SK-N-SH treated with all-trans-retinoic acid at 6 μM for 48 hours (cell line): ENCODE measurements at regions not wholly inside any gene's neighbourhood (a gene's known extent, or its start where the extent isn't known, plus 50 kb on each side); places are given as distances from the start of the nearest gene placed in this dataset.

ENCODE experiments used
- ATAC-seq: fragments of 200-7000 bp; cut with Tn5 transposase; 3 replicates; pipeline ENCODE4 v1.9.1; 2020; ENCODE audit warnings: mild to moderate bottlenecking, moderate library complexity
- BACH2 ChIP-seq: fragments of 250-450 bp; sonication (Bioruptor Pico); IDR thresholded peaks from 2 replicates; pipeline ENCODE4 v1.9.0; 2021; ENCODE audit warnings: mild to moderate bottlenecking, borderline replicate concordance
- CSDC2 ChIP-seq: fragments of 250-450 bp; sonication (Bioruptor Pico); IDR thresholded peaks from 2 replicates; pipeline ENCODE4 v1.5.0; 2020; ENCODE audit warnings: mild to moderate bottlenecking, moderate library complexity
- ESRRG ChIP-seq: fragments of 250-450 bp; sonication (Bioruptor Pico); IDR thresholded peaks from 2 replicates; pipeline ENCODE4 v1.6.1; 2021; ENCODE audit warnings: mild to moderate bottlenecking
- GLIS3 ChIP-seq: fragments of 250-450 bp; sonication (Bioruptor Pico); IDR thresholded peaks from 2 replicates; pipeline ENCODE4 v1.5.0; 2020; ENCODE audit warnings: mild to moderate bottlenecking, moderate library complexity
- OSR1 ChIP-seq: fragments of 250-450 bp; sonication (Bioruptor Pico); IDR thresholded peaks from 2 replicates; pipeline ENCODE4 v1.8.0; 2022; ENCODE audit warnings: moderate library complexity, mild to moderate bottlenecking, inconsistent platforms
- PPARA ChIP-seq: fragments of 250-450 bp; sonication (Bioruptor Pico); IDR thresholded peaks from 2 replicates; pipeline ENCODE4 v1.5.0; 2020; ENCODE audit warnings: mild to moderate bottlenecking, borderline replicate concordance
- RARB ChIP-seq: fragments of 250-450 bp; sonication (Bioruptor Pico); IDR thresholded peaks from 2 replicates; pipeline ENCODE4 v1.8.0; 2021; ENCODE audit warnings: mild to moderate bottlenecking, moderate library complexity
- SNAI2 ChIP-seq: fragments of 250-450 bp; sonication (Bioruptor Pico); IDR thresholded peaks from 2 replicates; pipeline ENCODE4 v1.5.0; 2020; ENCODE audit warnings: mild to moderate bottlenecking, moderate library complexity
- TOX ChIP-seq: fragments of 250-450 bp; sonication (Bioruptor Pico); IDR thresholded peaks from 2 replicates; pipeline ENCODE4 v1.8.0; 2021; ENCODE audit warnings: mild to moderate bottlenecking, moderate library complexity, borderline replicate concordance
- ZC3H10 ChIP-seq: fragments of 250-450 bp; sonication (Bioruptor Pico); IDR thresholded peaks from 2 replicates; pipeline ENCODE4 v1.5.1; 2021; ENCODE audit warnings: mild to moderate bottlenecking, moderate library complexity
- ZFP3 ChIP-seq: fragments of 250-450 bp; sonication (Bioruptor Pico); IDR thresholded peaks from 2 replicates; pipeline ENCODE4 v1.5.0; 2020; ENCODE audit warnings: mild to moderate bottlenecking, moderate library complexity
- ZFP30 ChIP-seq: fragments of 450-650 bp; formaldehyde crosslinking; IDR thresholded peaks from 2 replicates; pipeline ENCODE4 v1.5.0; 2022; ENCODE audit warnings: mild to moderate bottlenecking, moderate library complexity
- ZNF565 ChIP-seq: fragments of 450-650 bp; formaldehyde crosslinking; conservative IDR thresholded peaks from 2 replicates; pipeline ENCODE4 v1.5.0; 2020; ENCODE audit warnings: low read depth, mild to moderate bottlenecking, moderate library complexity
- ZNF70 ChIP-seq: fragments of 450-650 bp; formaldehyde crosslinking; IDR thresholded peaks from 2 replicates; pipeline ENCODE4 v1.5.0; 2020; ENCODE audit warnings: mild to moderate bottlenecking, moderate library complexity
- ZNF8 ChIP-seq: fragments of 450-650 bp; formaldehyde crosslinking; IDR thresholded peaks from 2 replicates; pipeline ENCODE4 v1.5.0; 2020; ENCODE audit warnings: mild to moderate bottlenecking, moderate library complexity
- TF ChIP-seq, protein P1 (sequence below): fragments of 250-450 bp; sonication (Bioruptor Pico); IDR thresholded peaks from 2 replicates; pipeline ENCODE4 v1.5.0; 2020; ENCODE audit warnings: mild to moderate bottlenecking, moderate library complexity
- TF ChIP-seq, protein P2 (sequence below): fragments of 250-450 bp; sonication (Bioruptor Pico); IDR thresholded peaks from 2 replicates; pipeline ENCODE4 v1.5.1; 2021; ENCODE audit warnings: mild to moderate bottlenecking, moderate library complexity
- TF ChIP-seq, protein P3 (sequence below): fragments of 250-450 bp; sonication (Bioruptor Pico); IDR thresholded peaks from 2 replicates; pipeline ENCODE4 v1.8.0; 2021; ENCODE audit warnings: low read depth, mild to moderate bottlenecking, moderate library complexity, borderline replicate concordance
- TF ChIP-seq, protein P4 (sequence below): fragments of 250-450 bp; sonication (Bioruptor Pico); IDR thresholded peaks from 2 replicates; pipeline ENCODE4 v1.8.0; 2020; ENCODE audit warnings: mild to moderate bottlenecking, moderate library complexity, borderline replicate concordance

DNA sequence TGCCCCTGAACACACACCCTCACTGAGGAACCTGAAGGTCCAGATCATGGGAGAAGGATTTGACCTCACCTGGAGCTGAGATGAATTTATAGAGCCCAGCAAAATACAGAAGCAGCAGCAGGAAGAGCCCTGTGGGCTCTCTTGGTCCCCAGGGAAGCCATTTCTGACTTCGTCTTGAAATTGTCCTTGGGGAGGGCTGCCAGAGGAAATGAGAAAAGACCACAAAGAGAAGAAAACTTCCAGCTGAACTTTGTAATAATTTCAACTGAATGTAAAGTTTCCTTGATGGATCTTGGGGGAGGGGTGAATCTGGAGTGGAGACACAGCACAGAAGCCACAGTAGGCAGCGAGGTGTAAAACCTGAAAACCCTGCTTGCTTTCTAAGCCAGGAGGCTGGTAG, 500.9 kb upstream of the NXPH2 start:
- TF ChIP-seq, protein P1, sequence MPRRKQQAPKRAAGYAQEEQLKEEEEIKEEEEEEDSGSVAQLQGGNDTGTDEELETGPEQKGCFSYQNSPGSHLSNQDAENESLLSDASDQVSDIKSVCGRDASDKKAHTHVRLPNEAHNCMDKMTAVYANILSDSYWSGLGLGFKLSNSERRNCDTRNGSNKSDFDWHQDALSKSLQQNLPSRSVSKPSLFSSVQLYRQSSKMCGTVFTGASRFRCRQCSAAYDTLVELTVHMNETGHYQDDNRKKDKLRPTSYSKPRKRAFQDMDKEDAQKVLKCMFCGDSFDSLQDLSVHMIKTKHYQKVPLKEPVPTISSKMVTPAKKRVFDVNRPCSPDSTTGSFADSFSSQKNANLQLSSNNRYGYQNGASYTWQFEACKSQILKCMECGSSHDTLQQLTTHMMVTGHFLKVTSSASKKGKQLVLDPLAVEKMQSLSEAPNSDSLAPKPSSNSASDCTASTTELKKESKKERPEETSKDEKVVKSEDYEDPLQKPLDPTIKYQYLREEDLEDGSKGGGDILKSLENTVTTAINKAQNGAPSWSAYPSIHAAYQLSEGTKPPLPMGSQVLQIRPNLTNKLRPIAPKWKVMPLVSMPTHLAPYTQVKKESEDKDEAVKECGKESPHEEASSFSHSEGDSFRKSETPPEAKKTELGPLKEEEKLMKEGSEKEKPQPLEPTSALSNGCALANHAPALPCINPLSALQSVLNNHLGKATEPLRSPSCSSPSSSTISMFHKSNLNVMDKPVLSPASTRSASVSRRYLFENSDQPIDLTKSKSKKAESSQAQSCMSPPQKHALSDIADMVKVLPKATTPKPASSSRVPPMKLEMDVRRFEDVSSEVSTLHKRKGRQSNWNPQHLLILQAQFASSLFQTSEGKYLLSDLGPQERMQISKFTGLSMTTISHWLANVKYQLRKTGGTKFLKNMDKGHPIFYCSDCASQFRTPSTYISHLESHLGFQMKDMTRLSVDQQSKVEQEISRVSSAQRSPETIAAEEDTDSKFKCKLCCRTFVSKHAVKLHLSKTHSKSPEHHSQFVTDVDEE (CRISPR knock-in tag): no peak
- TF ChIP-seq, protein P2, sequence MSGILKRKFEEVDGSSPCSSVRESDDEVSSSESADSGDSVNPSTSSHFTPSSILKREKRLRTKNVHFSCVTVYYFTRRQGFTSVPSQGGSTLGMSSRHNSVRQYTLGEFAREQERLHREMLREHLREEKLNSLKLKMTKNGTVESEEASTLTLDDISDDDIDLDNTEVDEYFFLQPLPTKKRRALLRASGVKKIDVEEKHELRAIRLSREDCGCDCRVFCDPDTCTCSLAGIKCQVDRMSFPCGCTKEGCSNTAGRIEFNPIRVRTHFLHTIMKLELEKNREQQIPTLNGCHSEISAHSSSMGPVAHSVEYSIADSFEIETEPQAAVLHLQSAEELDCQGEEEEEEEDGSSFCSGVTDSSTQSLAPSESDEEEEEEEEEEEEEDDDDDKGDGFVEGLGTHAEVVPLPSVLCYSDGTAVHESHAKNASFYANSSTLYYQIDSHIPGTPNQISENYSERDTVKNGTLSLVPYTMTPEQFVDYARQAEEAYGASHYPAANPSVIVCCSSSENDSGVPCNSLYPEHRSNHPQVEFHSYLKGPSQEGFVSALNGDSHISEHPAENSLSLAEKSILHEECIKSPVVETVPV (CRISPR knock-in tag): no peak
- TF ChIP-seq SNAI2 (CRISPR knock-in tag) (no peak), TOX (CRISPR knock-in tag) (no peak)
- TF ChIP-seq, protein P3, sequence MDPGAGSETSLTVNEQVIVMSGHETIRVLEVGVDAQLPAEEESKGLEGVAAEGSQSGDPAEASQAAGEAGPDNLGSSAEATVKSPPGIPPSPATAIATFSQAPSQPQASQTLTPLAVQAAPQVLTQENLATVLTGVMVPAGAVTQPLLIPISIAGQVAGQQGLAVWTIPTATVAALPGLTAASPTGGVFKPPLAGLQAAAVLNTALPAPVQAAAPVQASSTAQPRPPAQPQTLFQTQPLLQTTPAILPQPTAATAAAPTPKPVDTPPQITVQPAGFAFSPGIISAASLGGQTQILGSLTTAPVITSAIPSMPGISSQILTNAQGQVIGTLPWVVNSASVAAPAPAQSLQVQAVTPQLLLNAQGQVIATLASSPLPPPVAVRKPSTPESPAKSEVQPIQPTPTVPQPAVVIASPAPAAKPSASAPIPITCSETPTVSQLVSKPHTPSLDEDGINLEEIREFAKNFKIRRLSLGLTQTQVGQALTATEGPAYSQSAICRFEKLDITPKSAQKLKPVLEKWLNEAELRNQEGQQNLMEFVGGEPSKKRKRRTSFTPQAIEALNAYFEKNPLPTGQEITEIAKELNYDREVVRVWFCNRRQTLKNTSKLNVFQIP (CRISPR knock-in tag): no peak
- TF ChIP-seq, all 23 proteins: peak for 0
- no peak for ATAC-seq

DNA sequence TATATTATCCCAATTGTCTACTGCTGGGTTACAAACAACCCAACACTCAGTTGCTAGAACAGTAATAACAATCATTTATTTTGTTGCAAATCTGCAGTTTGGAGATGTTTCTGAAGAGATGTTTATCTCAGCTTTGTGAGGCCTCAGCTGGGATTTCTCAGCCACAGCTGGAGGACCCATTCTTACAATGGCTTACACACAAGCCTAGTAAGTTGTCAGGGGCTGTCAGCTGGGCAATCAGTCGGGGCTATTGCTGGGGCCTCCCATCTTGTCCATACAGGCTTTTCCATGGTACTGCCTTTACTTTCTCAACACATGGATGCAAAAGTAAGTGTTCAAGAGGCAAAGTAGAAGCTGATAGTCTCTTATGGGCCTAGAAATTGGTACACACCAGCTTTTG, 491.7 kb upstream of the NXPH2 start:
- no peak for TF ChIP-seq ZFP3 (CRISPR knock-in tag)
- TF ChIP-seq, protein P1 (CRISPR knock-in tag): no peak
- TF ChIP-seq OSR1: no peak
- TF ChIP-seq GLIS3 (CRISPR knock-in tag): no peak
- no peak for TF ChIP-seq BACH2 (CRISPR knock-in tag)
- TF ChIP-seq CSDC2: no peak
- TF ChIP-seq PPARA: no peak
- no peak for TF ChIP-seq SNAI2 (CRISPR knock-in tag)
- TF ChIP-seq ZNF8 (CRISPR knock-in tag): no peak
- TF ChIP-seq ZC3H10 (CRISPR knock-in tag): no peak
- TF ChIP-seq ZFP30 (CRISPR knock-in tag): no peak
- TF ChIP-seq, protein P4, sequence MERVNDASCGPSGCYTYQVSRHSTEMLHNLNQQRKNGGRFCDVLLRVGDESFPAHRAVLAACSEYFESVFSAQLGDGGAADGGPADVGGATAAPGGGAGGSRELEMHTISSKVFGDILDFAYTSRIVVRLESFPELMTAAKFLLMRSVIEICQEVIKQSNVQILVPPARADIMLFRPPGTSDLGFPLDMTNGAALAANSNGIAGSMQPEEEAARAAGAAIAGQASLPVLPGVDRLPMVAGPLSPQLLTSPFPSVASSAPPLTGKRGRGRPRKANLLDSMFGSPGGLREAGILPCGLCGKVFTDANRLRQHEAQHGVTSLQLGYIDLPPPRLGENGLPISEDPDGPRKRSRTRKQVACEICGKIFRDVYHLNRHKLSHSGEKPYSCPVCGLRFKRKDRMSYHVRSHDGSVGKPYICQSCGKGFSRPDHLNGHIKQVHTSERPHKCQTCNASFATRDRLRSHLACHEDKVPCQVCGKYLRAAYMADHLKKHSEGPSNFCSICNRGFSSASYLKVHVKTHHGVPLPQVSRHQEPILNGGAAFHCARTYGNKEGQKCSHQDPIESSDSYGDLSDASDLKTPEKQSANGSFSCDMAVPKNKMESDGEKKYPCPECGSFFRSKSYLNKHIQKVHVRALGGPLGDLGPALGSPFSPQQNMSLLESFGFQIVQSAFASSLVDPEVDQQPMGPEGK (CRISPR knock-in tag): no peak
- TF ChIP-seq ESRRG (CRISPR knock-in tag): no peak
- TF ChIP-seq, protein P3 (CRISPR knock-in tag): no peak
- TF ChIP-seq, protein P2 (CRISPR knock-in tag): no peak
- no peak for TF ChIP-seq TOX (CRISPR knock-in tag)
- no peak for TF ChIP-seq RARB
- TF ChIP-seq ZNF70 (CRISPR knock-in tag): no peak
- no peak for TF ChIP-seq ZNF565 (CRISPR knock-in tag)
- no peak for ATAC-seq
